ENCODE measurements at regions not wholly inside any gene's neighbourhood (a gene's known extent, or its start where the extent isn't known, plus 50 kb on each side); places are given as distances from the start of the nearest gene placed in this dataset.

GRCh38 chr22:27440304-27440865 lies 361.2 kb downstream of the MN1 start:
- WGBS, 2 experiments (ENCODE audit: extremely low coverage in 1 of 2, insufficient coverage in 1 of 2, insufficient read length in 1 of 2, insufficient replicate concordance in 2 of 2, low coverage in 1 of 2, low lambda C conversion rate in 2 of 2, missing lambda C conversion rate in 1 of 2) = 88% methylated on average over 6 of the region's 6 CpGs; no CpG with 5 or more reads in 1 of the 2 experiments
- H3K9ac ChIP-seq (replicated peaks in 1 of 4; ENCODE audit: extremely low read depth in 1 of 4, low read depth in 3 of 4, low read length in 3 of 4) = no peak overlapping the region
- TF ChIP-seq EGR1 (IDR thresholded peaks at IDR 0.05; ENCODE audit: borderline replicate concordance, low read depth, low read length) = no peak
- TF ChIP-seq SIX5 (IDR thresholded peaks at IDR 0.05; ENCODE audit: low read depth, low read length) = no peak
- TF ChIP-seq NANOG (IDR thresholded peaks at IDR 0.05; ENCODE audit: insufficient read depth, low read depth, low read length, poor library complexity, severe bottlenecking) = no peak
- TF ChIP-seq CTCF (IDR thresholded peaks at IDR 0.05; ENCODE audit: control extremely low read depth in 1 of 3, insufficient read depth in 1 of 3, low read depth in 1 of 3, low read length in 3 of 3) = no peak
- no peaks in the 10 kb centered on the region for H4K20me1 ChIP-seq (replicated peaks in 1 of 2; ENCODE audit: control insufficient read depth in 1 of 2, insufficient read depth in 2 of 2, low read length in 2 of 2)
- no peaks in the 10 kb centered on the region for H3K79me1 ChIP-seq (ENCODE audit: low read depth, low read length)
- H4K91ac ChIP-seq (replicated peaks; ENCODE audit: insufficient read length, low read length) = no peak overlapping the region
- H3K18ac ChIP-seq (ENCODE audit: extremely low read depth, low read length) = no peak overlapping the region
- H3K27ac ChIP-seq (ENCODE audit: low read depth, low read length) = no peak overlapping the region
- no peaks in the 10 kb centered on the region for H3K36me3 ChIP-seq (ENCODE audit: control insufficient read depth in 2 of 4, insufficient read depth in 4 of 4, low read length in 3 of 4)
- ChIA-PET POLR2A (ENCODE audit: partially characterized antibody) (interaction anchor here (1.0 kb wide), 1 partner anchor 21 kb away, joined by 3 read pairs; no protein-coding TSS in a partner anchor), CTCF (ENCODE audit: partially characterized antibody) (interaction anchor here (0.5 to 1.0 kb wide), 3 partner anchors 45 to 230 kb away, joined by 3 read pairs; no protein-coding TSS in a partner anchor)
- no peaks in the 10 kb centered on the region for H3K9me3 ChIP-seq (ENCODE audit: insufficient read depth in 2 of 2, low read depth in 1 of 2, low read length in 1 of 2)
- no peak overlapping the region for H3K4ac ChIP-seq (replicated peaks; ENCODE audit: insufficient read length, low read depth, low read length)
- no peak overlapping the region for H3K23ac ChIP-seq (ENCODE audit: insufficient read length)
- H3K56ac ChIP-seq (replicated peaks; ENCODE audit: insufficient read length, low read depth, low read length) = no peak overlapping the region
- no peak overlapping the region for H3K14ac ChIP-seq (ENCODE audit: insufficient read length)
- H2AFZ ChIP-seq (ENCODE audit: low read length) = no peak overlapping the region
- no peak overlapping the region for H2AK5ac ChIP-seq (ENCODE audit: low read depth, low read length)
- H4K8ac ChIP-seq (ENCODE audit: extremely low read depth, insufficient read depth, low read length) = no peak overlapping the region
- H2BK12ac ChIP-seq (ENCODE audit: low read depth, low read length) = no peak overlapping the region
- H3K23me2 ChIP-seq (ENCODE audit: low read depth, low read length) = no peaks in the 10 kb centered on the region
- DNase-seq (ENCODE audit: low read depth in 1 of 2, low spot score in 2 of 2) (no peak), FAIRE-seq (no peak)
- no peak overlapping the region for H2BK20ac ChIP-seq (ENCODE audit: low read length)
- H3K4me1 ChIP-seq (replicated peaks in 1 of 4; ENCODE audit: control insufficient read depth in 3 of 4, insufficient read depth in 4 of 4, low read length in 3 of 4) = peaks cover 4 to 25% (median 14%) of the 10 kb centered on the region in 4 experiments
- H3K4me3 ChIP-seq (ENCODE audit: extremely low read depth in 1 of 4, insufficient read depth in 2 of 4, low read depth in 3 of 4, low read length in 4 of 4) = no peak overlapping the region
- H2BK15ac ChIP-seq (ENCODE audit: low read length) = peak overlapping the region; percentile 40; the same call in 1 of the 2 replicates
- H2BK120ac ChIP-seq (replicated peaks; ENCODE audit: low read depth, low read length) = no peak overlapping the region
- no peak overlapping the region for H2BK5ac ChIP-seq (ENCODE audit: low read depth, low read length)
- no peak overlapping the region for H4K5ac ChIP-seq (ENCODE audit: insufficient read length, low read depth, low read length)
- H3K4me2 ChIP-seq (ENCODE audit: insufficient read depth in 1 of 2, low read depth in 2 of 2, low read length in 2 of 2) = no peak overlapping the region
- H3K27me3 ChIP-seq (replicated peaks in 1 of 4; ENCODE audit: control insufficient read depth in 3 of 4, extremely low read depth in 1 of 4, insufficient read depth in 3 of 4, low read length in 3 of 4) = no peaks in the 10 kb centered on the region
- H3K79me2 ChIP-seq (ENCODE audit: control insufficient read depth in 1 of 2, insufficient read depth in 2 of 2, low read length in 2 of 2) = no peaks in the 10 kb centered on the region

All from H1 (cell line).